Stimulated activated CD8-positive, alpha-beta memory T cell treated with anti-CD3 and anti-CD28 coated beads, Interleukin-7, amount 100 ng/mL, for 48 hours (primary cell): ENCODE measurements at regions not wholly inside any gene's neighbourhood (a gene's known extent, or its start where the extent isn't known, plus 50 kb on each side); places are given as distances from the start of the nearest gene placed in this dataset.
A peak's percentile ranks its signal among the peaks of the same experiment; 100 is the strongest.

Experiments used
- DNase-seq, 2 donors: peaks; one replicate each; pipeline ENCODE4 v3.0.0-alpha.2; 2020; ENCODE audit warnings: low read depth in 1 of 2; ENCODE audit errors: extremely low read depth in 1 of 2

GRCh38 chr6:14250573-14250972 lies 133.0 kb downstream of the CD83 start:
- DNase-seq: no peak

DNA sequence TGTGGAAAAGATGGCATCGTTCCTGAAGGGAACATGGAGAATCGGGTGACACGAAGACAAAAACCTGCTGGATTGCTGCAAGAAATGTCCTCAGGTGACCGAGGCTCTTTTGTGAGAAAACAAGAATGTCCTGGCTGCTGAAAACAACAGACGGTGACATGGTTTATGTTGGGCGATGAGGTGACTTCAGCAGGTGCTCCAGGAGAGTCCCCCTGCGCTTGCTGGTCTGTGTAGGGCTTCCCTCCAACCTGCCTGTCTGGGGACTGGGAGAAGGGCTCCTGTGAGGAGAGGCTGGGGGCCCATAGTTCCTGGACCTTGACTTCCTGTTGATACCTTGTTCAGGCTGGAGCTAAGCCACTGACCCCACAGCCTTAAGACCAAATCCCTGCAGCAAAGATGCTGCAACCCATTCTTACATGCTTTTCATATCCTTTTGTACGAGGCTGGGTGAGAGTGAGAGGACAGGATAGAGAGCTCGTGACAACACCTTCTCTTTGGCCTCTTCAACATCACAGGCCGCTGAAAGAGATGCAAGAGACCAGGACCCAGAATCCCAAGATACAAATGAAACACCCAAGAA lies 134.8 kb downstream of the CD83 start:
- DNase-seq: no peak

DNA sequence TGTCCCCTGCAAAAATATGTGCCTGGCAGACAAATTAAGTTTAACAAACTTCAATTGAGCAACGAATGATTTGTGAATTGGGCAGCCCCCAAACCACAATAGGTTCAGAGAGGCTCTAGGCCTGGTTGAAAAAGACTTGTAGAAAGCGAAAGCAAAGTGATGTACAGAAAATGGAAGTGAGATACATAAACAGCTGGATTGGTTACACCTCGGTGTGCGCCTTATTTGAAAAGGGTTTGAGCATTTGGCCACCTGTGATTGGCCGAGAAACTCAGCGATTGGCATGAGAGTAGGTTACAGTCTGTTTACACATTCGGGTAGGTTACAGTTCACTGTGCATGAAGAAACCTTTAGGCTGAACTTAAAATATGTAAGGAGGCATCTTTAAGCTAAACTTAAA lies 136.9 kb downstream of the CD83 start:
- no peak for DNase-seq

- no peak for DNase-seq
Measured at GRCh38 chr6:14255916-14256315, 138.3 kb downstream of the CD83 start.

- DNase-seq: no peak
Measured at GRCh38 chr6:14258117-14258516, 140.5 kb downstream of the CD83 start.

GRCh38 chr6:14258695-14259593 lies 141.4 kb downstream of the CD83 start:
- no peak for DNase-seq

- DNase-seq: no peak
Measured at GRCh38 chr6:14259594-14260152, 142.1 kb downstream of the CD83 start.

DNA sequence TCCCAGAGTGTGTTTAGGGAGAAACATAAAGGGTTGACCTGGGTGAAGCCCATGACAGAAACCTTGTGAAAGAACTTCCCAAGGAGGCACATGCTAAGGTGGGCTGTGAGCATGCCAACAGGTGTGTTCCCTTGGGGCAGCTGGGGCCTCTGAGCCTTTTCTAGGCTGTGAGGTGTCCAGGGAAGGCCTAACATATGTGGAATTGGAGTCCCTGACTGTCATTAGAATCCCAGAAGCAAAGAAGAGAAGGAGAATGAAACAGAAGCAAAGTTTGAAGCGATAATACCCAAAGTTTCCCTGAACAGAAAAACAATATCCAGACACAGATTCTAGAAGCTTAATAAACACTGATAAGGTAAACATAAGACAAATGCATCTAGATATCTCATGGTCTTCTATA lies 143.3 kb downstream of the CD83 start:
- no peak for DNase-seq

- no peak for DNase-seq
Measured at GRCh38 chr6:14263881-14264424, 146.4 kb downstream of the CD83 start.

DNA sequence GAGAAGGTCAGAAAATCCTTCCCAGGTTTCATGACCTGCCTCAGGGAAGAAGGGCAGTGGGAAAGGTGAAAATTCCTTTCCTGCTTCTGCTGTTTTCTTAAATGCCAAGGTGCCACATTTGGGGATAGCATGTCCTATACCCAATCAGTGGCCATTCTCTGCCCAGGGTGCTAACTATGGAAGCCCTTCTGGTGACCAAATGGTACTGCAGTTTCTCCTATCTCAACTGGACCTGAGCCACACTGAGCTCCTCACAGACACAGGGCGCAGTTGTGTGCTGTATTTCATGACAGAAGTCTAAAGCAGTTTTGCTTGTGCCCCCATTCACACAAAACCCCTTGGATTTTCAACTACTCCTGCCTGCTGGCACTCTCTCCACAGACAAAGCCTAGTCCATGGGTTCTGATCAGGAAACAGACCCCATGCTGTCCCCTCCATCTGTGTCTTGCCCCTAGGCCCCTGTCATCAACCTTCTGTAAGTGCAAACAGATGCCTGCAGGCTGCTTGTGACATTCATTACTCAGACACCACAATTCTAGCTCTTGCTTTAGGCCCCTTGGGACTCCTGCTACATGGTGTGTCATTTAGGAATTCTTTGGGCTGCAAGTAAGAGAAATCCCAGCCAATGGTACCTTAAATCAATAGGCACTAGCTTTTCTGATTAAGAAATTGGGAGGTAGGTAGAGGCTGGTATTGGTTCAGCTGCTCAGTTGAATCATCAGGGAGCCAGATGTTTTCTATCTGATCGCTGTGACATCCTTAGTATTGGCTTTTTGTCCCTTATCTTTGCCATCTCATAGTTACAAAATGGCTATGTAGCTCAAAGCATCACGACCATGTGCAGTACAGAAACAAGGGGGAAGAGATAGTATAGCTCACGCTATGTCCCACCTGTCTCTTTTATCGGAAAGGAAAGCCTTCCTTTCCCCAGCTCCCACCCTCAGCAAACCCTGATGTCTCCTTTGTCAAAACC lies 147.8 kb downstream of the CD83 start:
- no peak for DNase-seq

GRCh38 chr6:14266266-14266665 lies 148.7 kb downstream of the CD83 start:
- DNase-seq: no peak

DNA sequence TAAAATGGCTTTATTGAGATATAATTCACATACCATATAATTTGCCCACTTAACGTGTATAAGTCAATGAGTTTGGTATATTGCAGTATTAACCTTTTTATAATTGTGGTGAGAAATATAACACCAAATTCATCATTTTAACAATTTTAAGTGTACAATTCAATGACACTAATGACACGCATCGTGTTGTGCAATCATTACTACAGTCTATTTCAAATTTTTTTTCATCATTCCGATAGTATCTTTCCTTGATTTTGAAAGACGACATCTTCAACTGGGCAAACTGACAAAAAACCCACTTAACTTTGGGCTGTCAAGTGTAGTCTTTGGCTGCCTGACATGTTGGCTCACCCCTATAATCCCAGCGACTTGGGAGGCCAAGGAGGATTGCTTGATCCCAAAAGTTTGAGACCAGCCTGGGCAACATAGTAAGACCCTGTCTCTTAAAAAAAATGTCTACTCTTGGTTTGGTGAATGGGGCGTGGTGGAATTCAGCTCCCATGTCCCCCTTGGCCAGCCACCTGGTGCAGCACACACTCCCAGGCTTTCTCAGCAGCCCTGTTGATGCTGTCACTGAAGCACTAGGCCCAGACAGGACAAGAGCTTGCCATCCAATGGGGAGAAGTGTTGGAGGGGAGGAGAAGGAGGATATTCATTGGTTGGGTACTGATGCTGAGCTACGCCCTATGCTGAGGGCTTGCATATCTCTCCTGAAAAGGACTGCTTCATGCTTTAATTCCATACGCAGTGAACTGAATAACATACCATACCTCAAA lies 150.5 kb downstream of the CD83 start:
- DNase-seq: no peak

DNA sequence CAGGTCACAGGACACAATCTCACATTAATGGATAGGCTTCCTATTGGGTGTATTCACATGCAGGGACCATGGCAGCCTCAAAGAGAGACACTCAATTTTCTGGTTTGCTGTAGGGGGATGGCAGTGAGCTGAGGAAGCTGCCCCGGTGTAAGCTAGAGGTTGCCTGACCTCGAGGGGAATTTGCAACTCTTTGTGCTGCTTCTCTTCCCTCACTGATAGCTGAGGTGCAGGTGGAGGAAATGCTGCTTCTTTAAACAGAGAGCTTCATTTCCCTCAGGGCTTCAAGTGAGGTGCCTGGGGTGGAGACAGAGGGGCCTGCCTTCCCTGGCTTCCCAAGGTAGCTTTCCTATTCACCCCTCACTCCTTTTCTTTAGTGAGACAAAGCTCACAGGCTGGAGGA lies 151.9 kb downstream of the CD83 start:
- DNase-seq: no peak

DNA sequence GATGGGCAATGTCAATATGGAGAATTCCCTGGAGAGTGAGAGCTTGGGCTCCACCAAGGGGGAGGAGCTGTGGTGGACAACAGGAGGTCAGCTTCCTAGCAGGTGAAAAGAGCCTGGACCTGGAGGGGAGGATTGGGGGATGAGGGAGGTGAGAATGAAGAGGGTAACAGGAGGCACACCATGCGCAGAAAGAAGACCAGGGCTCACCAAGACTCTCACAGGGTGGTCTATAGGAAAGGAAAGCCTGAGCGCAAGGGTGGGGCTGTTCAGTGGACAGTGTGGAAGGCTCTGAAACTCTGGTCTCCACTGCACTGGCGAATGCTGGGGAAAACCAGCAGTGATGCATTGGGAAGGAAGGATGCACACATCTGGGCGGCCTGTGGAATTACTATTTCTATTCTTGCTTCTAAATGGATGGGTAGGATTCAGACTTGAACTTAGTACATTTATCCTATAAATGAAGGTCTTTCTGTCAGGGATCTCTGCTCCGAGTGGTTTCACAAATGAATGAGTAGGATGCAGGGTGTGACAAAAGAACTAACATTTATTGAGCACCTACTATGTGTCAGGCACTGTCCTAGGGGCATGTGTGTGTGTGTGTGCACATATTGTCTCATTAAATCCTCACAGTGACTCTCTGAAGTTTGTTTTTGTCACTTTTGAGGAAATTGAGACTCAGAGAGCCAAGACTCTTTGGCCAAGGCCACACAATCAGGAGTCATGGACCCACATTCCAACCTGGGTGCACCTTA lies 152.7 kb downstream of the CD83 start:
- no peak for DNase-seq

- peak; percentile 37 to 66 for DNase-seq
Measured at GRCh38 chr6:14270925-14271788, 153.6 kb downstream of the CD83 start.

GRCh38 chr6:14271789-14272736 lies 154.5 kb downstream of the CD83 start:
- no peak for DNase-seq

GRCh38 chr6:14272737-14273085 lies 155.1 kb downstream of the CD83 start:
- DNase-seq: no peak
